Fibroblast of lung (primary cell): ENCODE measurements at regions not wholly inside any gene's neighbourhood (a gene's known extent, or its start where the extent isn't known, plus 50 kb on each side); places are given as distances from the start of the nearest gene placed in this dataset.

Source experiments
- DNase-seq, 2 donors: peaks; one replicate each; pipeline versions ENCODE4 v3.0.0 to v3.0.0-alpha.2; 2010; ENCODE audit warnings: low read depth in 2 of 2
- H2AFZ ChIP-seq: 2 replicates; pipeline ENCODE4 v1.5.1; 2012; ENCODE audit warnings: low read length, control low read depth, inconsistent platforms
- H3K27ac ChIP-seq: 2 replicates; pipeline ENCODE4 v1.5.1; 2011; ENCODE audit warnings: low read length, control low read depth; ENCODE audit not compliant: insufficient read depth
- H3K27me3 ChIP-seq: 2 replicates; pipeline ENCODE4 v1.5.1; 2011; ENCODE audit warnings: mild to moderate bottlenecking, low read length; ENCODE audit not compliant: control insufficient read depth, insufficient read depth
- H3K36me3 ChIP-seq: 2 replicates; pipeline ENCODE4 v1.5.1; 2011; ENCODE audit warnings: low read length; ENCODE audit not compliant: control insufficient read depth, insufficient read depth
- H3K4me1 ChIP-seq: 2 replicates; pipeline ENCODE4 v1.5.1; 2011; ENCODE audit warnings: low read length; ENCODE audit not compliant: control insufficient read depth, insufficient read depth; ENCODE audit errors: extremely low read depth
- H3K4me2 ChIP-seq: 2 replicates; pipeline ENCODE4 v1.5.1; 2011; ENCODE audit warnings: low read length, control low read depth; ENCODE audit not compliant: insufficient read depth; ENCODE audit errors: extremely low read depth
- H3K4me3 ChIP-seq, 4 experiments: fragments of 200-600 bp in 1 of 4; sonication (generic) in 1 of 4; replicated peaks in 1 of 4; 2 replicates each; pipeline ENCODE4 v1.5.1; 2011 to 2016; ENCODE audit warnings: low read length in 4 of 4, low read depth in 3 of 4, mild to moderate bottlenecking in 3 of 4, control low read depth in 2 of 4, inconsistent platforms in 1 of 4, mixed read lengths in 1 of 4; ENCODE audit not compliant: insufficient read depth in 1 of 4; ENCODE audit errors: control extremely low read depth in 1 of 4
- H3K79me2 ChIP-seq: 2 replicates; pipeline ENCODE4 v1.5.1; 2012; ENCODE audit warnings: mild to moderate bottlenecking, low read length, inconsistent platforms; ENCODE audit not compliant: control insufficient read depth, insufficient read depth
- H3K9ac ChIP-seq: 2 replicates; pipeline ENCODE4 v1.5.1; 2011; ENCODE audit warnings: mild to moderate bottlenecking, low read length, control low read depth; ENCODE audit not compliant: insufficient read depth
- H3K9me3 ChIP-seq: 2 replicates; pipeline ENCODE4 v1.5.1; 2012; ENCODE audit warnings: low read depth, low read length; ENCODE audit not compliant: control insufficient read depth, insufficient read depth
- H4K20me1 ChIP-seq: 2 replicates; pipeline ENCODE4 v1.5.1; 2011; ENCODE audit warnings: low read length; ENCODE audit not compliant: control insufficient read depth, insufficient read depth; ENCODE audit errors: extremely low read depth
- CTCF ChIP-seq, 2 donors: IDR thresholded peaks in 1 of 2; conservative IDR thresholded peaks in 1 of 2; 1 replicate in 1 of 2; 2 replicates in 1 of 2; pipeline ENCODE4 v1.5.1; 2011 to 2012; ENCODE audit warnings: low read length in 2 of 2, control low read depth in 1 of 2, inconsistent platforms in 1 of 2, low read depth in 1 of 2, mild to moderate bottlenecking in 1 of 2
- EZH2 ChIP-seq: IDR thresholded peaks from 2 replicates; pipeline ENCODE4 v1.5.1; 2012; ENCODE audit warnings: low read length, control low read depth, mild to moderate bottlenecking; ENCODE audit errors: missing control alignments

GRCh38 chr1:36653850-36654249 lies 171.1 kb upstream of the CSF3R start:
- TF ChIP-seq CTCF (conservative IDR thresholded peaks at IDR 0.05 in 1 of 2, IDR thresholded peaks at IDR 0.05 in 1 of 2; ENCODE audit: low read depth in 1 of 2, low read length in 2 of 2) (no peak), EZH2 (no peak)
- Histone ChIP-seq H4K20me1 (no peaks in the 10 kb centered on the region), H3K4me2 (no peak overlapping the region), H3K27ac (no peak overlapping the region), H3K36me3 (no peaks in the 10 kb centered on the region), H3K4me1 (no peaks in the 10 kb centered on the region), H3K9me3 (no peaks in the 10 kb centered on the region), H3K9ac (no peak overlapping the region), H2AFZ (no peak overlapping the region), H3K79me2 (no peaks in the 10 kb centered on the region), H3K4me3 (no peak overlapping the region), H3K27me3 (no peaks in the 10 kb centered on the region)
- DNase-seq = peak; percentile 8 to 12

- no peaks in the 10 kb centered on the region for H3K36me3 ChIP-seq
- TF ChIP-seq EZH2 (no peak), CTCF (conservative IDR thresholded peaks at IDR 0.05 in 1 of 2, IDR thresholded peaks at IDR 0.05 in 1 of 2; ENCODE audit: low read depth in 1 of 2, low read length in 2 of 2) (no peak)
- H3K4me2 ChIP-seq = no peak overlapping the region
- DNase-seq = no peak
- H3K9me3 ChIP-seq = no peaks in the 10 kb centered on the region
- no peak overlapping the region for H2AFZ ChIP-seq
- H4K20me1 ChIP-seq = no peaks in the 10 kb centered on the region
- H3K27me3 ChIP-seq = no peaks in the 10 kb centered on the region
- H3K4me1 ChIP-seq = no peaks in the 10 kb centered on the region
- no peak overlapping the region for H3K4me3 ChIP-seq
- no peak overlapping the region for H3K9ac ChIP-seq
- H3K27ac ChIP-seq = no peak overlapping the region
- no peaks in the 10 kb centered on the region for H3K79me2 ChIP-seq
Observed at GRCh38 chr1:36652586-36652985, 169.9 kb upstream of the CSF3R start.

- H3K27ac ChIP-seq = no peak overlapping the region
- H3K4me3 ChIP-seq = no peak overlapping the region
- no peaks in the 10 kb centered on the region for H3K36me3 ChIP-seq
- H4K20me1 ChIP-seq = no peaks in the 10 kb centered on the region
- no peaks in the 10 kb centered on the region for H3K9me3 ChIP-seq
- H3K79me2 ChIP-seq = no peaks in the 10 kb centered on the region
- H3K9ac ChIP-seq = no peak overlapping the region
- no peak for TF ChIP-seq EZH2
- no peak for TF ChIP-seq CTCF (conservative IDR thresholded peaks at IDR 0.05 in 1 of 2, IDR thresholded peaks at IDR 0.05 in 1 of 2; ENCODE audit: low read depth in 1 of 2, low read length in 2 of 2)
- DNase-seq = no peak
- H3K27me3 ChIP-seq = no peaks in the 10 kb centered on the region
- H2AFZ ChIP-seq = no peak overlapping the region
- H3K4me1 ChIP-seq = no peaks in the 10 kb centered on the region
- H3K4me2 ChIP-seq = no peak overlapping the region
Observed at GRCh38 chr1:36652011-36652410, 169.3 kb upstream of the CSF3R start.
